ENCODE measurements at regions not wholly inside any gene's neighbourhood (a gene's known extent, or its start where the extent isn't known, plus 50 kb on each side); places are given as distances from the start of the nearest gene placed in this dataset.

- DNase-seq: no peak
- intact Hi-C loops (cut with DNase I; ENCODE audit: low total_unique reads): no loop called here
- 44 to 67% methylated on average over 10 of the region's 10 CpGs for WGBS, 2 donors
- no peaks in the 10 kb centered on the region for H3K4me1 ChIP-seq
- H3K27ac ChIP-seq: no peak overlapping the region
- no peak overlapping the region for H3K4me3 ChIP-seq
- no peaks in the 10 kb centered on the region for H3K36me3 ChIP-seq (ENCODE audit: low read depth, missing control alignments)
- H3K9me3 ChIP-seq: no peaks in the 10 kb centered on the region
- TF ChIP-seq POLR2A (IDR thresholded peaks at IDR 0.05): no peak
- TF ChIP-seq, protein P1, sequence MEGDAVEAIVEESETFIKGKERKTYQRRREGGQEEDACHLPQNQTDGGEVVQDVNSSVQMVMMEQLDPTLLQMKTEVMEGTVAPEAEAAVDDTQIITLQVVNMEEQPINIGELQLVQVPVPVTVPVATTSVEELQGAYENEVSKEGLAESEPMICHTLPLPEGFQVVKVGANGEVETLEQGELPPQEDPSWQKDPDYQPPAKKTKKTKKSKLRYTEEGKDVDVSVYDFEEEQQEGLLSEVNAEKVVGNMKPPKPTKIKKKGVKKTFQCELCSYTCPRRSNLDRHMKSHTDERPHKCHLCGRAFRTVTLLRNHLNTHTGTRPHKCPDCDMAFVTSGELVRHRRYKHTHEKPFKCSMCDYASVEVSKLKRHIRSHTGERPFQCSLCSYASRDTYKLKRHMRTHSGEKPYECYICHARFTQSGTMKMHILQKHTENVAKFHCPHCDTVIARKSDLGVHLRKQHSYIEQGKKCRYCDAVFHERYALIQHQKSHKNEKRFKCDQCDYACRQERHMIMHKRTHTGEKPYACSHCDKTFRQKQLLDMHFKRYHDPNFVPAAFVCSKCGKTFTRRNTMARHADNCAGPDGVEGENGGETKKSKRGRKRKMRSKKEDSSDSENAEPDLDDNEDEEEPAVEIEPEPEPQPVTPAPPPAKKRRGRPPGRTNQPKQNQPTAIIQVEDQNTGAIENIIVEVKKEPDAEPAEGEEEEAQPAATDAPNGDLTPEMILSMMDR (IDR thresholded peaks at IDR 0.05): no peak
- H3K27me3 ChIP-seq: no peaks in the 10 kb centered on the region
Measured at GRCh38 chr11:122523846-122524805, 131.4 kb upstream of the UBASH3B start.

- TF ChIP-seq, protein P1 (IDR thresholded peaks at IDR 0.05): no peak
- TF ChIP-seq POLR2A (IDR thresholded peaks at IDR 0.05): no peak
- H3K36me3 ChIP-seq (ENCODE audit: low read depth, missing control alignments): no peaks in the 10 kb centered on the region
- H3K9me3 ChIP-seq: no peaks in the 10 kb centered on the region
- H3K27me3 ChIP-seq: no peaks in the 10 kb centered on the region
- intact Hi-C loops (cut with DNase I; ENCODE audit: low total_unique reads): no loop called here
- no peak overlapping the region for H3K27ac ChIP-seq
- whole genome bisulfite sequencing, 2 donors: 46 to 61% methylated on average over 2 of the region's 2 CpGs
- H3K4me3 ChIP-seq: no peak overlapping the region
- DNase-seq: no peak
- no peaks in the 10 kb centered on the region for H3K4me1 ChIP-seq
Measured at GRCh38 chr11:122521626-122522025, 133.9 kb upstream of the UBASH3B start.

GRCh38 chr11:122517403-122518379 is 137.8 kb upstream of the UBASH3B start:
- TF ChIP-seq POLR2A (IDR thresholded peaks at IDR 0.05): no peak
- TF ChIP-seq, protein P1 (IDR thresholded peaks at IDR 0.05): no peak
- H3K9me3 ChIP-seq: no peaks in the 10 kb centered on the region

DNA sequence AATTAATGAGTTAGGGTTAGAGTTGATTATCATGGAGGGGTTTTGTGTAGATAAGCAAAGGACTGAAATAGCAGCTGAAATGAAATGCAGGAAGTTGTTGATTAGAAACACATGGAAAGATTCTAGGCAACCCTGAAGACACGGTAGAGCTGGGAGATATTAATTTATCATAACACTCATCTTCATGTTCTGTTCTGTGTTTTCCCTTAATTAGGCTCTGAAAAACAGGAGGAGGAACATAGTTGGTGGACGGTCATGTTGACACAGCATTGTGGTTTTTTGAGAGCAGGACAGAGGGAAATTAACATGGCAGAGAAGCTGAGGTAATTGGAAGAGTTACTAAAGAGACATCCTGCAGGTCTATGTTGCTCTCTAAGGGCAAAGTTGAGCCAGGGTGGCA is 138.8 kb upstream of the UBASH3B start:
- Histone ChIP-seq H3K36me3 (ENCODE audit: low read depth, missing control alignments) (no peaks in the 10 kb centered on the region), H3K27ac (no peak overlapping the region), H3K9me3 (no peaks in the 10 kb centered on the region), H3K4me1 (no peaks in the 10 kb centered on the region), H3K4me3 (no peak overlapping the region), H3K27me3 (no peaks in the 10 kb centered on the region)
- TF ChIP-seq, protein P1 (IDR thresholded peaks at IDR 0.05): no peak
- TF ChIP-seq POLR2A (IDR thresholded peaks at IDR 0.05): no peak
- DNase-seq: no peak
- 42 to 52% methylated on average over 2 of the region's 2 CpGs for WGBS, 2 donors
- intact Hi-C loops (cut with DNase I; ENCODE audit: low total_unique reads): no loop called here

More at GRCh38 chr11:122517403-122518379, 137.8 kb upstream of the UBASH3B start:
- Histone ChIP-seq H3K4me3 (no peak overlapping the region), H3K27me3 (no peaks in the 10 kb centered on the region), H3K4me1 (no peaks in the 10 kb centered on the region), H3K36me3 (ENCODE audit: low read depth, missing control alignments) (no peaks in the 10 kb centered on the region), H3K27ac (no peak overlapping the region)
- no peak for DNase-seq
- 88 to 92% methylated on average over 4 of the region's 4 CpGs for WGBS, 2 donors
- intact Hi-C loops (cut with DNase I; ENCODE audit: low total_unique reads): no loop called here

Data from testis (tissue), 2 donors.